ENCODE measurements at regions not wholly inside any gene's neighbourhood (a gene's known extent, or its start where the extent isn't known, plus 50 kb on each side); places are given as distances from the start of the nearest gene placed in this dataset.

- no peaks in the 10 kb centered on the region for H3K4me1 ChIP-seq (ENCODE audit: control insufficient read depth in 2 of 3, insufficient read depth in 2 of 3, low read depth in 1 of 3, low read length in 3 of 3)
- no peak overlapping the region for H3K4me3 ChIP-seq (ENCODE audit: low read length in 3 of 3)
- no peaks in the 10 kb centered on the region for H3K27me3 ChIP-seq (ENCODE audit: control insufficient read depth, insufficient read depth, low read length)
- H3K36me3 ChIP-seq (ENCODE audit: control insufficient read depth in 2 of 3, insufficient read depth in 3 of 3, low read length in 3 of 3): no peaks in the 10 kb centered on the region
- no peak overlapping the region for H3K9ac ChIP-seq (ENCODE audit: low read length in 3 of 3)
- DNase-seq: no peak
- TF ChIP-seq CTCF (IDR thresholded peaks at IDR 0.05; ENCODE audit: borderline replicate concordance, extremely low read depth, insufficient read depth): no peak
- no peaks in the 10 kb centered on the region for H3K9me3 ChIP-seq (ENCODE audit: control insufficient read depth in 2 of 3, insufficient read depth in 1 of 3, low read length in 3 of 3)
- intact Hi-C loops (cut with DNase I): no loop called here
- FAIRE-seq: no peak
- H3K27ac ChIP-seq (ENCODE audit: low read depth in 2 of 2, low read length in 2 of 2): no peak overlapping the region
These were observed 54.6 kb upstream of the PLXNA4 start for GRCh38 chr7:132630834-132631233.
